ENCODE measurements at regions not wholly inside any gene's neighbourhood (a gene's known extent, or its start where the extent isn't known, plus 50 kb on each side); places are given as distances from the start of the nearest gene placed in this dataset.

- Histone ChIP-seq H3F3A (ENCODE audit: insufficient read depth, low read length) (no peaks in the 10 kb centered on the region), H2AFZ (ENCODE audit: low read length) (no peak overlapping the region), H3K27me3 (replicated peaks; ENCODE audit: insufficient read depth, low read length) (no peaks in the 10 kb centered on the region), H3K4me1 (ENCODE audit: low read length) (no peaks in the 10 kb centered on the region), H3K4me3 (ENCODE audit: low read length) (no peak overlapping the region), H3K4me2 (ENCODE audit: low read depth, low read length) (no peak overlapping the region), H3K79me2 (ENCODE audit: low read length) (no peaks in the 10 kb centered on the region), H3K36me3 (replicated peaks; ENCODE audit: insufficient read depth, low read length) (no peaks in the 10 kb centered on the region), H3K27ac (ENCODE audit: low read length) (no peak overlapping the region), H4K20me1 (ENCODE audit: insufficient read depth, low read length) (no peaks in the 10 kb centered on the region), H3K9ac (ENCODE audit: low read length) (no peak overlapping the region), H3K9me2 (replicated peaks; ENCODE audit: insufficient read depth, low read length) (no peaks in the 10 kb centered on the region), H3K9me3 (replicated peaks; ENCODE audit: insufficient read depth, low read length) (no peaks in the 10 kb centered on the region)
- no peak for DNase-seq
- TF ChIP-seq EZH2phosphoT487 (IDR thresholded peaks at IDR 0.05; ENCODE audit: low read length) = no peak
- no peak for TF ChIP-seq EZH2 (optimal IDR thresholded peaks at IDR 0.05; ENCODE audit: low read depth, low read length)
- TF ChIP-seq CTCF (IDR thresholded peaks at IDR 0.05; ENCODE audit: low read length) = no peak
Observed at GRCh38 chr9:28651050-28651722, 1077.9 kb upstream of the C9orf72 start.

GRCh38 chr9:28653216-28653615 is 1079.9 kb upstream of the C9orf72 start:
- no peaks in the 10 kb centered on the region for H3K79me2 ChIP-seq (ENCODE audit: low read length)
- H3K36me3 ChIP-seq (replicated peaks; ENCODE audit: insufficient read depth, low read length) = no peaks in the 10 kb centered on the region
- no peak for TF ChIP-seq EZH2 (optimal IDR thresholded peaks at IDR 0.05; ENCODE audit: low read depth, low read length)
- TF ChIP-seq EZH2phosphoT487 (IDR thresholded peaks at IDR 0.05; ENCODE audit: low read length) = no peak
- TF ChIP-seq CTCF (IDR thresholded peaks at IDR 0.05; ENCODE audit: low read length) = no peak
- no peak overlapping the region for H3K4me3 ChIP-seq (ENCODE audit: low read length)
- DNase-seq = no peak
- H2AFZ ChIP-seq (ENCODE audit: low read length) = no peak overlapping the region
- no peaks in the 10 kb centered on the region for H4K20me1 ChIP-seq (ENCODE audit: insufficient read depth, low read length)
- H3K27ac ChIP-seq (ENCODE audit: low read length) = no peak overlapping the region
- no peaks in the 10 kb centered on the region for H3K9me2 ChIP-seq (replicated peaks; ENCODE audit: insufficient read depth, low read length)
- H3K27me3 ChIP-seq (replicated peaks; ENCODE audit: insufficient read depth, low read length) = no peaks in the 10 kb centered on the region
- H3K9ac ChIP-seq (ENCODE audit: low read length) = no peak overlapping the region
- H3K4me1 ChIP-seq (ENCODE audit: low read length) = no peaks in the 10 kb centered on the region
- no peaks in the 10 kb centered on the region for H3K9me3 ChIP-seq (replicated peaks; ENCODE audit: insufficient read depth, low read length)
- no peak overlapping the region for H3K4me2 ChIP-seq (ENCODE audit: low read depth, low read length)
- no peaks in the 10 kb centered on the region for H3F3A ChIP-seq (ENCODE audit: insufficient read depth, low read length)

- Histone ChIP-seq H3K9me3 (replicated peaks; ENCODE audit: insufficient read depth, low read length) (no peaks in the 10 kb centered on the region), H3K36me3 (replicated peaks; ENCODE audit: insufficient read depth, low read length) (no peaks in the 10 kb centered on the region), H3F3A (ENCODE audit: insufficient read depth, low read length) (no peaks in the 10 kb centered on the region), H3K79me2 (ENCODE audit: low read length) (no peaks in the 10 kb centered on the region), H3K27ac (ENCODE audit: low read length) (no peak overlapping the region), H3K27me3 (replicated peaks; ENCODE audit: insufficient read depth, low read length) (no peaks in the 10 kb centered on the region), H3K4me2 (ENCODE audit: low read depth, low read length) (no peak overlapping the region), H3K9ac (ENCODE audit: low read length) (no peak overlapping the region), H2AFZ (ENCODE audit: low read length) (no peak overlapping the region), H3K4me3 (ENCODE audit: low read length) (no peak overlapping the region), H3K9me2 (replicated peaks; ENCODE audit: insufficient read depth, low read length) (no peaks in the 10 kb centered on the region), H3K4me1 (ENCODE audit: low read length) (no peaks in the 10 kb centered on the region), H4K20me1 (ENCODE audit: insufficient read depth, low read length) (no peaks in the 10 kb centered on the region)
- TF ChIP-seq CTCF (IDR thresholded peaks at IDR 0.05; ENCODE audit: low read length) (no peak), EZH2phosphoT487 (IDR thresholded peaks at IDR 0.05; ENCODE audit: low read length) (no peak), EZH2 (optimal IDR thresholded peaks at IDR 0.05; ENCODE audit: low read depth, low read length) (no peak)
- DNase-seq = no peak
Observed at GRCh38 chr9:28656727-28657126, 1083.4 kb upstream of the C9orf72 start.
